ENCODE measurements at regions not wholly inside any gene's neighbourhood (a gene's known extent, or its start where the extent isn't known, plus 50 kb on each side); places are given as distances from the start of the nearest gene placed in this dataset.

- no peak for TF ChIP-seq CTCF (conservative IDR thresholded peaks at IDR 0.05; ENCODE audit: control insufficient read depth, insufficient read depth, low read depth, low read length)
- no peak for DNase-seq (ENCODE audit: low read depth)
- H3K4me3 ChIP-seq (ENCODE audit: control insufficient read depth, low read depth, low read length) = no peak overlapping the region
These were observed 767.7 kb downstream of the LIG4 start for GRCh38 chr13:107447591-107447990.

GRCh38 chr13:107441279-107441678, 774.1 kb downstream of the LIG4 start:
- peak; percentile 48 for DNase-seq (ENCODE audit: low read depth)
- no peak for TF ChIP-seq CTCF (conservative IDR thresholded peaks at IDR 0.05; ENCODE audit: control insufficient read depth, insufficient read depth, low read depth, low read length)
- no peak overlapping the region for H3K4me3 ChIP-seq (ENCODE audit: control insufficient read depth, low read depth, low read length)

GRCh38 chr13:107438251-107438650, 777.1 kb downstream of the LIG4 start:
- no peak for TF ChIP-seq CTCF (conservative IDR thresholded peaks at IDR 0.05; ENCODE audit: control insufficient read depth, insufficient read depth, low read depth, low read length)
- no peak for DNase-seq (ENCODE audit: low read depth)

GRCh38 chr13:107434347-107434746, 781.0 kb downstream of the LIG4 start:
- no peak overlapping the region for H3K4me3 ChIP-seq (ENCODE audit: control insufficient read depth, low read depth, low read length)
- no peak for TF ChIP-seq CTCF (conservative IDR thresholded peaks at IDR 0.05; ENCODE audit: control insufficient read depth, insufficient read depth, low read depth, low read length)
- DNase-seq (ENCODE audit: low read depth) = no peak

More at GRCh38 chr13:107438251-107438650, 777.1 kb downstream of the LIG4 start:
- H3K4me3 ChIP-seq (ENCODE audit: control insufficient read depth, low read depth, low read length) = no peak overlapping the region

- H3K4me3 ChIP-seq (ENCODE audit: control insufficient read depth, low read depth, low read length) = no peak overlapping the region
These were observed 787.8 kb downstream of the LIG4 start for GRCh38 chr13:107427536-107427935.

GRCh38 chr13:107422421-107422820, 792.9 kb downstream of the LIG4 start:
- TF ChIP-seq CTCF (conservative IDR thresholded peaks at IDR 0.05; ENCODE audit: control insufficient read depth, insufficient read depth, low read depth, low read length) = no peak
- no peak overlapping the region for H3K4me3 ChIP-seq (ENCODE audit: control insufficient read depth, low read depth, low read length)
- no peak for DNase-seq (ENCODE audit: low read depth)

More at GRCh38 chr13:107427536-107427935, 787.8 kb downstream of the LIG4 start:
- TF ChIP-seq CTCF (conservative IDR thresholded peaks at IDR 0.05; ENCODE audit: control insufficient read depth, insufficient read depth, low read depth, low read length) = no peak
- no peak for DNase-seq (ENCODE audit: low read depth)

- no peak overlapping the region for H3K4me3 ChIP-seq (ENCODE audit: control insufficient read depth, low read depth, low read length)
- peak; percentile 0 for DNase-seq (ENCODE audit: low read depth)
- no peak for TF ChIP-seq CTCF (conservative IDR thresholded peaks at IDR 0.05; ENCODE audit: control insufficient read depth, insufficient read depth, low read depth, low read length)
These were observed 793.4 kb downstream of the LIG4 start for GRCh38 chr13:107421951-107422350.

Measured in fibroblast of mammary gland (primary cell).